ENCODE measurements at regions not wholly inside any gene's neighbourhood (a gene's known extent, or its start where the extent isn't known, plus 50 kb on each side); places are given as distances from the start of the nearest gene placed in this dataset.

GRCh38 chr5:5605170-5605764 lies 182.8 kb downstream of the ICE1 start:
- TF ChIP-seq CTCF (IDR thresholded peaks at IDR 0.05) (no peak), EP300 (IDR thresholded peaks at IDR 0.05) (no peak), POLR2A (IDR thresholded peaks at IDR 0.05) (no peak), POLR2AphosphoS5 (IDR thresholded peaks at IDR 0.05) (no peak)
- WGBS, 2 donors: 73 to 81% methylated on average over 15 of the region's 15 CpGs
- no peak overlapping the region for H3K27ac ChIP-seq

GRCh38 chr5:5602554-5602953 lies 180.1 kb downstream of the ICE1 start:
- no peak overlapping the region for H3K4me3 ChIP-seq
- H3K27ac ChIP-seq: no peak overlapping the region
- intact Hi-C loops (cut with DNase I): no loop called here
- no peaks in the 10 kb centered on the region for H3K27me3 ChIP-seq
- no peak for TF ChIP-seq EP300 (IDR thresholded peaks at IDR 0.05)
- TF ChIP-seq POLR2A (IDR thresholded peaks at IDR 0.05): no peak
- TF ChIP-seq POLR2AphosphoS5 (IDR thresholded peaks at IDR 0.05): no peak
- TF ChIP-seq CTCF (IDR thresholded peaks at IDR 0.05): no peak
- no peaks in the 10 kb centered on the region for H3K4me1 ChIP-seq
- no peaks in the 10 kb centered on the region for H3K36me3 ChIP-seq
- no peak for DNase-seq
- 92 to 96% methylated on average over 1 of the region's 1 CpG for WGBS, 2 donors
- no peaks in the 10 kb centered on the region for H3K9me3 ChIP-seq

More at GRCh38 chr5:5605170-5605764, 182.8 kb downstream of the ICE1 start:
- intact Hi-C loops (cut with DNase I): no loop called here
- Histone ChIP-seq H3K36me3 (no peaks in the 10 kb centered on the region), H3K4me1 (no peaks in the 10 kb centered on the region), H3K9me3 (no peaks in the 10 kb centered on the region), H3K4me3 (no peak overlapping the region), H3K27me3 (no peaks in the 10 kb centered on the region)
- DNase-seq: no peak

GRCh38 chr5:5598547-5599113 lies 176.2 kb downstream of the ICE1 start:
- Histone ChIP-seq H3K4me1 (peaks cover 0 to 2% (median 0%) of the 10 kb centered on the region in 4 donors), H3K27ac (no peak overlapping the region), H3K9me3 (no peaks in the 10 kb centered on the region), H3K36me3 (no peaks in the 10 kb centered on the region), H3K4me3 (no peak overlapping the region), H3K27me3 (no peaks in the 10 kb centered on the region)
- WGBS, 2 donors: 78 to 84% methylated on average over 8 of the region's 8 CpGs
- DNase-seq: no peak
- TF ChIP-seq EP300 (IDR thresholded peaks at IDR 0.05) (no peak), CTCF (IDR thresholded peaks at IDR 0.05) (no peak), POLR2A (IDR thresholded peaks at IDR 0.05) (no peak), POLR2AphosphoS5 (IDR thresholded peaks at IDR 0.05) (no peak)
- intact Hi-C loops (cut with DNase I): no loop called here

GRCh38 chr5:5593391-5593790 lies 170.9 kb downstream of the ICE1 start:
- H3K4me1 ChIP-seq: peaks cover 0 to 8% (median 2%) of the 10 kb centered on the region in 4 donors
- no peak overlapping the region for H3K4me3 ChIP-seq

More at GRCh38 chr5:5593391-5593790, 170.9 kb downstream of the ICE1 start:
- no peak for DNase-seq
- Histone ChIP-seq H3K36me3 (no peaks in the 10 kb centered on the region), H3K9me3 (no peaks in the 10 kb centered on the region), H3K27me3 (no peaks in the 10 kb centered on the region), H3K27ac (no peak overlapping the region)
- intact Hi-C loops (cut with DNase I): no loop called here
- TF ChIP-seq POLR2A (IDR thresholded peaks at IDR 0.05): no peak
- TF ChIP-seq CTCF (IDR thresholded peaks at IDR 0.05): no peak
- TF ChIP-seq POLR2AphosphoS5 (IDR thresholded peaks at IDR 0.05): no peak
- no peak for TF ChIP-seq EP300 (IDR thresholded peaks at IDR 0.05)

Measured in sigmoid colon (tissue), 6 donors.